HFFc6 (cell line): ENCODE measurements at regions not wholly inside any gene's neighbourhood (a gene's known extent, or its start where the extent isn't known, plus 50 kb on each side); places are given as distances from the start of the nearest gene placed in this dataset.

Source experiments
- DNase-seq: peaks from one replicate; pipeline ENCODE4 v3.0.0-alpha.2; 2018
- H3K27ac Mint-ChIP-seq: 2 replicates; pipeline ENCODE4 v1.8.0; 2020; ENCODE audit warnings: mild to moderate bottlenecking, mixed read lengths
- H3K27me3 Mint-ChIP-seq: 2 replicates; pipeline ENCODE4 v1.8.0; 2021; ENCODE audit warnings: mild to moderate bottlenecking, moderate library complexity, mixed read lengths; ENCODE audit not compliant: insufficient read depth
- H3K36me3 Mint-ChIP-seq: 2 replicates; pipeline ENCODE4 v1.8.0; 2021; ENCODE audit warnings: low read depth, mixed read lengths
- H3K4me1 Mint-ChIP-seq: 2 replicates; pipeline ENCODE4 v1.8.0; 2020; ENCODE audit warnings: low read depth, mixed read lengths
- H3K4me3 Mint-ChIP-seq: 2 replicates; pipeline ENCODE4 v1.8.0; 2020; ENCODE audit warnings: mild to moderate bottlenecking, moderate library complexity, mixed read lengths
- H3K9me3 Mint-ChIP-seq: 2 replicates; pipeline ENCODE4 v1.8.0; 2020; ENCODE audit warnings: mild to moderate bottlenecking, mixed read lengths
- TF ChIP-seq, protein P1 (sequence below): fragments of 200-600 bp; sonication (generic); IDR thresholded peaks from 2 replicates; pipeline ENCODE4 v1.5.0; 2021; ENCODE audit warnings: antibody characterized with exemption, mild to moderate bottlenecking

DNA sequence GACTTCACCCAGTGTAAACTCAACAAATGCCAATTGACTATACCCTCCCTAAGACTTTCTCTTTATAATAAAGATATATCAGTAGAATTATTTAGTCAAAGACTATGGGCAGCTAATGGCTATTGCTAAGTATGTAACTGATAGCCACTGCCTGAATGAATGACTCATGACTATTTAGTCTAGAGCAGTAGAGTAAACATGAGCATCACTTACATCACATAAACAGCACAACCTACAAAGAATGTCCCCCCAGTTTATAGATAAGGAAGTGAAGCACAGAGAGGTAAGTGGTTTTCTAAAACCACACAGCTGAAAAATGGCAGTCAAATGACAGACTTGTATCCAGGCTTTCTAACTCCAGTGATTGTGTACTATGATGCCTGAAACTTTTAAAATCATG is 507.0 kb downstream of the PPARGC1A start:
- DNase-seq, result no peak
- TF ChIP-seq, protein P1, sequence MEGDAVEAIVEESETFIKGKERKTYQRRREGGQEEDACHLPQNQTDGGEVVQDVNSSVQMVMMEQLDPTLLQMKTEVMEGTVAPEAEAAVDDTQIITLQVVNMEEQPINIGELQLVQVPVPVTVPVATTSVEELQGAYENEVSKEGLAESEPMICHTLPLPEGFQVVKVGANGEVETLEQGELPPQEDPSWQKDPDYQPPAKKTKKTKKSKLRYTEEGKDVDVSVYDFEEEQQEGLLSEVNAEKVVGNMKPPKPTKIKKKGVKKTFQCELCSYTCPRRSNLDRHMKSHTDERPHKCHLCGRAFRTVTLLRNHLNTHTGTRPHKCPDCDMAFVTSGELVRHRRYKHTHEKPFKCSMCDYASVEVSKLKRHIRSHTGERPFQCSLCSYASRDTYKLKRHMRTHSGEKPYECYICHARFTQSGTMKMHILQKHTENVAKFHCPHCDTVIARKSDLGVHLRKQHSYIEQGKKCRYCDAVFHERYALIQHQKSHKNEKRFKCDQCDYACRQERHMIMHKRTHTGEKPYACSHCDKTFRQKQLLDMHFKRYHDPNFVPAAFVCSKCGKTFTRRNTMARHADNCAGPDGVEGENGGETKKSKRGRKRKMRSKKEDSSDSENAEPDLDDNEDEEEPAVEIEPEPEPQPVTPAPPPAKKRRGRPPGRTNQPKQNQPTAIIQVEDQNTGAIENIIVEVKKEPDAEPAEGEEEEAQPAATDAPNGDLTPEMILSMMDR, result no peak
- Mint-ChIP-seq H3K9me3 (peaks cover 35% of the 10 kb centered on the region), H3K27ac (no peak overlapping the region), H3K4me1 (no peaks in the 10 kb centered on the region), H3K27me3 (no peaks in the 10 kb centered on the region; the same call in 1 of the 2 replicates), H3K4me3 (no peak overlapping the region), H3K36me3 (no peaks in the 10 kb centered on the region)

DNA sequence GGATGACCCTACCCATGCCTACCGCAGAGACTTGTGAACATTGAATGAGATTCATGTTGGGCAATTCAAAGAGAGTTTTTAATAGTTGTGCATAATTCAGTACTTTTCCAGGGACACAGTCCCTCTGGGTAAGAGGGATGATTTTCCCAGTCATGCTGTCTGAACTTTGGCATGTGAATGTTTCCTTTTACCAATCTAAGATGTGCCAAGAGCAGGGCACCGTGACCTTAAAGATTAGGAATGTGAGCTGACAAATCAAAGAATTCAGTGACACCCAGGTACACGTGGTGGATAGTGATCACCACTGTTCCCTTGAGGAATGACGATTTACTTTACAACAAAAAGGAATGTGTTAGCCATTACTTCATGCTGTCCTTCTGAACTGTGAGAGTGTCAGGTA is 515.6 kb downstream of the PPARGC1A start:
- Mint-ChIP-seq H3K4me1 (no peaks in the 10 kb centered on the region), H3K27me3 (no peaks in the 10 kb centered on the region), H3K36me3 (no peaks in the 10 kb centered on the region), H3K4me3 (no peak overlapping the region), H3K9me3 (peaks cover 51% of the 10 kb centered on the region), H3K27ac (no peak overlapping the region)
- no peak for DNase-seq
- TF ChIP-seq, protein P1, result no peak

DNA sequence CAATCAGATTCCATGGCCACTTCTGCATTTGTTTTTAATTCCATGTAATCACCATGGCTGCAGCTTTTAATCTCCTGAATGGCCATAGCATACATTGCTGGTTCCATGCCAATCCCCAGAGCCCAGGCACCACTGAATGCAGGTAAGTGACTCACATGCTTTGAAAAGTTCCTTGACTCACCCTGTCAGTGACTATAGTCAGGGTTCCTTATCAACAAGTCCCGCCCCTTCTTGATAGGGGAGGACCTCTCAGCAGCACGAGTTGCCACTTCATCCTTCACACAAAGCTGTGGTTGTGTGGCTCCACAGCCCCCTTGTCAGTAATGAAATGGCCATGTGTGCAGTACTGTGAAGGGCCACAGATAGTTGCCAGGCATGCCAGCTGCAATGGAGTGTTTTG is 516.6 kb downstream of the PPARGC1A start:
- TF ChIP-seq, protein P1, result no peak
- no peak overlapping the region for H3K27ac Mint-ChIP-seq
- no peak overlapping the region for H3K4me3 Mint-ChIP-seq
- no peaks in the 10 kb centered on the region for H3K27me3 Mint-ChIP-seq
- peaks cover 53% of the 10 kb centered on the region for H3K9me3 Mint-ChIP-seq
- H3K36me3 Mint-ChIP-seq, result no peaks in the 10 kb centered on the region
- no peak for DNase-seq
- no peaks in the 10 kb centered on the region for H3K4me1 Mint-ChIP-seq

DNA sequence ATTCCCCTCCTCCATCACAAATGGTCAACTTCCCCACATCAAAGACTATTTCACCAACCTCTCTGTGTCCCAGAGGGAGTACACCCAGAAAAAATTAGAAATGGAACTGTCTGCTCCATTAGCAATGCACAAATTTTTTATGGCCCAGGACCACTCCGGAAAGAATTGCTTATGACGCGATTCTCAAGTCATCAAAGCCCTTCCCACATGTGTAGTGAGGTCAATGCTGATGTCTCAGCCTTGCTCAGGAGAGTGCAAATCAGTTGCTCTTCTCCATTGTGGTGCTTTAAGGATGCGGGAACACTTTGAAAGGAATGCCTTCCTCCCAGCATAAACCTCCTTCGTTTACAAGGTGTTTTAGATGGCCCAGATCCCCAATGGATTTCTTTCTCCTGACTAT is 518.3 kb downstream of the PPARGC1A start:
- no peaks in the 10 kb centered on the region for H3K4me1 Mint-ChIP-seq
- TF ChIP-seq, protein P1, result no peak
- H3K36me3 Mint-ChIP-seq, result no peaks in the 10 kb centered on the region
- H3K27me3 Mint-ChIP-seq, result no peaks in the 10 kb centered on the region
- peaks cover 41% of the 10 kb centered on the region for H3K9me3 Mint-ChIP-seq
- H3K4me3 Mint-ChIP-seq, result no peak overlapping the region
- no peak overlapping the region for H3K27ac Mint-ChIP-seq
- DNase-seq, result no peak

- Mint-ChIP-seq H3K27ac (no peak overlapping the region), H3K27me3 (no peaks in the 10 kb centered on the region), H3K4me3 (no peak overlapping the region), H3K9me3 (peaks cover 42% of the 10 kb centered on the region), H3K4me1 (no peaks in the 10 kb centered on the region), H3K36me3 (no peaks in the 10 kb centered on the region)
- TF ChIP-seq, protein P1, result no peak
- DNase-seq, result no peak
Observed at GRCh38 chr4:23369331-23369730, 520.5 kb downstream of the PPARGC1A start.

DNA sequence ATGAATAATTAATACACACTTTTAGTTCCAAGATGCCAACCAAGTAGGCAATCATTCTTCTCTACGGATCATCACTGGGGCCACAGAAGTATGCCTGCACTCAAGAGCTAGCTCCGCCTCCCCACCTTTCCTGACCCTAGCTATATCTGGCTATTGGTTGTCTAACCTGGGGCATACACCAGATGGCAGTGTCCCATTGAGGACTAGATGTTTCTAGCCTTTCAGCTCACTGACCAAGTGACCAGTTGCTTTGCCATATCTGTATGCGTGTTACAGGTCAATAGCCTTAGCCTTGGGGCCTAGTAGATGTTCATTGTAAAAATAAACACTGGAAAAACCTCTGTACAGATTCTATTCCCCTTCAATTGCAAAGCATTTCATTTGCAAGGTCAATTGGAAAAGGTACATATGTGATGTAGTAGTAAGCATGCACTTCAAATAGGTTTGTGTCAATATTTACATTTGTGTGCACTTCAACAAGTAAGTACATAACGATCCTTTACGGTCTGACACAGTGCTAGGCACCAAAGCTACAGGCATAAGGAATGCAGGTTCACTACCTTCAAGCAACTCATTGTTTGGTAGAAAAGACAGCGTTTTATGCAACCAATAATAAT is 521.7 kb downstream of the PPARGC1A start:
- Mint-ChIP-seq H3K9me3 (peaks cover 34% of the 10 kb centered on the region), H3K36me3 (no peaks in the 10 kb centered on the region), H3K27me3 (no peaks in the 10 kb centered on the region), H3K27ac (no peak overlapping the region), H3K4me3 (no peak overlapping the region), H3K4me1 (no peaks in the 10 kb centered on the region)
- DNase-seq, result no peak
- TF ChIP-seq, protein P1, result no peak
